Stimulated activated CD8-positive, alpha-beta memory T cell treated with anti-CD3 and anti-CD28 coated beads, Interleukin-7, amount 100 ng/mL, for 48 hours (primary cell): ENCODE measurements at regions not wholly inside any gene's neighbourhood (a gene's known extent, or its start where the extent isn't known, plus 50 kb on each side); places are given as distances from the start of the nearest gene placed in this dataset.

Experiments used
- DNase-seq, 2 donors: peaks; one replicate each; pipeline ENCODE4 v3.0.0-alpha.2; 2020; ENCODE audit warnings: low read depth in 1 of 2; ENCODE audit errors: extremely low read depth in 1 of 2

DNA sequence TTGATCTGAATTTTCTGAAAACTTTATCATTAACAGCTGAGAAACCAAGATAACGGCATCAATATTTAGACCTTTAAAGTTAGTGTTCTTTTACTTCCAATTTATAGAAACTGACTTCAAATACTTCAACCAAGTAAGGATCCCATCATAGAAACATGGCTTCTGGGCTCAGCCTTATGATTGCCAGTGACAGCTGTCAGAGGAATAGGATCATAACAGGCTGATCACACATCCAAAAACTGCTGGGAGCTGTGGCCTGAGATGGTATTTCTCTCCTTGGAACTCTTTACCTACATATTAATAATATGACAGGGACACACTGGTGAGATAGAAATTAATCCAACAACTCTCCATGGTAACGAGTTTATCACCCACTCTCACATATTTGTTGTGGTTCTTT, 448.3 kb upstream of the NMUR2 start:
- DNase-seq: no peak

DNA sequence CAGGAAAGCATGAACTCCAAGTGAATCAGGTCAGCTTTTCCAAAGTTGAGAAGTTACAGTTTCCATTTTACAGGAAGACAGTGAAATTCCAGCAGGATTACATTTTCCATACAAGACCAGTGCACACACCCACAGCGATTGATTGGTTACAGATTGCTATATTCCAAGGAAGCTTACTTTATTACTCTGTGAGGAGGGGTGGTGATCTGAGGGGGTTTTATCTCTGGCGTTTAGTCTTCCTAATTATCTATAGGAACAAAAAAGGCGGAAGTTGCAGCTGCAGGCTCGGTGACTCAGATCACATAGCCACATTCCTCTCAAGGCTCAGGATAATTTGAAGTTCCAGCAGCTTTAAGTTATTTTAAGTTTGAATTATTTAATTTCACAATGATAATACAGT, 450.4 kb upstream of the NMUR2 start:
- DNase-seq: no peak

- DNase-seq: no peak
Observed at GRCh38 chr5:152861231-152861630, 456.2 kb upstream of the NMUR2 start.

GRCh38 chr5:152864447-152864846, 459.4 kb upstream of the NMUR2 start:
- no peak for DNase-seq

- DNase-seq: no peak
Observed at GRCh38 chr5:152864991-152865390, 459.9 kb upstream of the NMUR2 start.

DNA sequence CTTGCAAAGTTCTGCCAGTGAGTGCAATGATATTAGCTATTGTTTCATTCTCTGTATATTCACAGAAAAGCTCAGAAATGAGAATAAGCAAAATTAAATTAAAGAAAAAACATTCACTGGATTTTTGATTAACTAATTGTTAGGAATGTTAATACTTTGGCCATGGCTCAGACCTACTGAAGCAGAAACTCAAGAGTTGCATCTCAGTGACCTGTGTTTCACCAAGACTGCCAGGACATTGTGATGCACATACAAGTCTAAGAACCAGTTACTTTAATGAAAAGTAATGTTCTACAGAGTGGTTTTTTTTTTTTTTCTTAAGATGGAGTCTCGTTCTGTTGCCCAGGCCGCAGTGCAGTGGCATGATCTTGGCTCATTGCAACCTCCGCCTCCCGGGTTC, 464.9 kb upstream of the NMUR2 start:
- no peak for DNase-seq

GRCh38 chr5:152882621-152883020, 477.5 kb upstream of the NMUR2 start:
- DNase-seq: no peak

DNA sequence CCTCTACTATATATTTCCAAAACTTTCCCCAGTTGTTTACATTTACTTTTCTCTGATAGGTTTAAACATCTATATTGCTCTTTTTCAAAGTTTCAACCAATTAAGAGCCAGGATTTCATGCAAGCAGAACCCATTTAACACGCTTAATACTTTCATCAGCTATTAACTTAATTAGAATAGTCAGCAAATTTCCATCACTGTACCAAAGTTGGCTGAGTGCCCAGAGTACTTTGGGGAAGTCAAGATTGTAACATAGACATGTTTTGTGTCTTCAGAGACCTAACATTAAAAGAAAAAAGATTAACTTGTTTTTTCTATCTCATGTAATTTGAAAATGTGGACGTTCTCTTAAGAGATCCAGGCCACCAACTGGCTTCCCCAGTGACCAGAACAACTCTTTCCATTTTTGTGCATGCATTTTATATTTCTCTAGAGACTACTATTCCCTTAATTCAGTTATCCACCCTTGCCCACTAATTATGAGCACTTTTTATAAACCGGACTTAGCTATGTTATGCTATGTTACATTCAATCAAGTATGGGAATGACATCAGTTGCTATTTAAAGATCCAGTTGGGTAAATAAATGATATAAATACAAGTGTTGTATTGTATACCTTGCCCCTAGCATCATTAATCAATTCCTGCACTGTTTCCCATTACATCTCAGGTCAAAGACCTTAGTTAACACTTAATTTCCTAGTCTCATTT, 478.1 kb upstream of the NMUR2 start:
- no peak for DNase-seq

DNA sequence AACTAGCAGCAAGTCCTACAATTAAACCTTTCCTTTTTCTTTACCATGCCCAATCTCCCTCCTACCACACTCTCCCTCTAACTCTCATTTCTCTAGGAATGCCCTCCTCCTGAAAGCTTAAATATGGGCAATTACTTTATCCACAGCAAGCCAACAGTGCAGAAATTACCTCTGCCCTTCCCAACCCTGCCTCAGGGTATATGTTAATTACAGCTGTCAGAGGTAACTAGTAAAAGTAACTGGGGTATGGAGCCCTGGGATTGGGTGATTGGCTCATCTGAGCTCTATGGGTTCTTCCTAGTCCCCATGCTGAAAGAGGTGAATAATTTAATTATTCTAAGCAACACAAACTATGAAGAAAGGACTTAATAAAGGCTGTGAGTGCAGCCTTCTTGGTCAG, 478.9 kb upstream of the NMUR2 start:
- no peak for DNase-seq

DNA sequence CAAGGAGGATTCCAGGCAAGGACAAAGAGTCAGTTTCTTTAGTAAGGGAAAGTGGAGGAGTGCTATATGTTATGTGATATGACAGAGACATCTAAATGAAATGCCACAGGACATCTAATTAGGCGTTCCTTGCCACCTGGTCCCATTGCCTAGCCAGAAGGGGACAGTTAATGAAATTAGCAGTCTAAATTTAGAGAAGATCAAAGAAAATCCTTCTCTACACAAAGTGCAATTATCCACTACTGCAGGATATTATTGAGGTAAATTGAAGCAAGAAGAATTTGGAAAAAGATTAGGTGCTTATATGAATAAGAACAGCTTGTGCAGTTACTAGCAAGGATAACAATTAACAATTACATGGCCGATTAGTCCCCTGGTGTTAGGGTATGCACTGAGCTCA, 495.3 kb upstream of the NMUR2 start:
- DNase-seq: no peak

DNA sequence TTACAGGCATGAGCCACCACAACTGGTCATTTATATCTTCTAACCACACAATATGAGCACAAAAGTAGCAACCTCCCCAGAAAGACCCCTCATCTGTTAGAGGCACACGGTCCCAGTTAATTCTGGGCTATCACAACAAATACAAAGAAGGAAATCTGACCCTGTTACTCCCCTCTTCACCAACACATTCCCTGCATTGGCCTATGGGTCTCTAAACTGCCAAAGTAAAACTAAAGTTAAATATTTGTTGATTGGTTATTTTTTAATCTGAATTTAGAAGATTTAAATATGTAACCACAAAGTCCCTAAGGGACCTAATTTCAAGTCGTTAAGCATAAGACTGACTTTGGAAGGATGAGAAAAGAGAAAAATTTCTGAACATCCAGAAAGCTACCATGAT, 496.7 kb upstream of the NMUR2 start:
- no peak for DNase-seq

- DNase-seq: no peak
Observed at GRCh38 chr5:152905286-152905685, 500.2 kb upstream of the NMUR2 start.

DNA sequence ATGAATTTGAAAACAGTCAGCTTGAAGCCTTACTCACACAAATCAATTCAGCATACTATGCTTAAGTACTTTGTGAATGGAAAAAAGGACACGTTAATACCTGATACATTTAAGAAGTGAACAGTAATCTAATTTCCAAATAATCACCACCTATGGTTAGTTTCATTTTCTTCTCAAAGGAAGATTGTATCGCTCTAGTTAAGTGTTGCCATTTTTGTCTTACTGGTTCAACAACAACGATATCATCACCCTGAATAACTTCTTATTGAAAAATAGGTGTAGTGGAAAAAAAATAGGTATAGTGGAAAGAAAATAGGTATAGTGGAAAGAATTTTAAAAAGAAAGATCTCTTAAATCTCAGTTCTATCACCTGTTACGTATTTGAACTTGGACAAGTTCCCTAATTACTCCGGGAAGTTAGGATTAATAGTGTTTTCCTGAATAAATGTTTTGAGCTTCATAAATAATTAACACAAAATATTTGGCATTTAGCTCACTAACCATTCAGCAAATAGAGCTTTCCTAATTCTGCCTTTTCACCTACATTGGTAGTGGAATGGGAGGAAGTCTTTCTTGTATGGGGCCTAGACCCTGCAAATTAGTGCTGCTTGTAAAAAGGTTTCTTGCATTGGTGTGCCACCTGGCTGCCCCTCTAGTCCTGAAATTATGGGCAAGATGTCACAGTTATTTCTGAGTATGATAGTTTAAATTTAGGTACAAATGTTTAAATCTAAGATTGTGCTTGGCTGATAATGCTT, 502.6 kb upstream of the NMUR2 start:
- no peak for DNase-seq

- DNase-seq: no peak
Observed at GRCh38 chr5:152912924-152913323, 507.8 kb upstream of the NMUR2 start.

DNA sequence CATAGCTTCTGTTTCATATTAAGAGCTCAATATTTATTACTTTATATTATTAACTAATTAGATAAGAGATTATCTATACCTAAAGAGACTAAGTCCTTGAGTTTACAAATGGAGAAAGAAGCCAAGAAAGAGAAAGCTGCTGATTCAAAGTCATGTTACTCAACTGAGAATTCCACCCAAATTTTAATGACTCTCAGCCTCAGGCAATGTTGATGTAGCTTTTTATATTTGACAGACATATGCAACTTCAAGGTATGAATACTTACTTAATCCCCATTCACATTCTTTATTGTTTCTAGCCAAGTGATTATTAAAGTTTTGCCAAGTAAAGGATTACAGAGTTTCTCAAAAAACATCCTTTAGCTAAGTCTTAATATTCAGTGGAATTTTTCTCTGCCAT, 527.5 kb upstream of the NMUR2 start:
- DNase-seq: no peak

DNA sequence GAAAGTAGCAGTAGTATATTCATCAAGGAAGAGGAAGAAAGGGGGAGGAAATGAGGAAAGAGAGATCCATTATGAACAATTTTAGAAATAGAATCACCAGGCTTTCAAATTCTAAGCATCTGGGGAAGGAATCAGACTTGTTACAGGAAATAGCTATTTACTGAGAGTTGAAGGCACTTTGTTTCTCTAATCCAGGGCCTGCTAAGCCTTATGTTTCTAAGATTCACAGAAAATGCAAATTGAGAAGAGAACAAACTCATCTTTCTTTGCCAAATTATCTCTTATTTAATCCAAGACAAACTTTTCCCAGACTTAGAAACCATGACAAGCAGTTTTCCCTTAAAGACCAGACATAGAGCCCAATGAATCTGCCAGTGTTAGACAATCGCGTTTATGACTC, 528.0 kb upstream of the NMUR2 start:
- no peak for DNase-seq

GRCh38 chr5:152938630-152939029, 533.6 kb upstream of the NMUR2 start:
- no peak for DNase-seq

GRCh38 chr5:152942633-152943336, 537.7 kb upstream of the NMUR2 start:
- no peak for DNase-seq

GRCh38 chr5:152953788-152954483, 536.5 kb upstream of the GRIA1 start:
- DNase-seq: no peak

DNA sequence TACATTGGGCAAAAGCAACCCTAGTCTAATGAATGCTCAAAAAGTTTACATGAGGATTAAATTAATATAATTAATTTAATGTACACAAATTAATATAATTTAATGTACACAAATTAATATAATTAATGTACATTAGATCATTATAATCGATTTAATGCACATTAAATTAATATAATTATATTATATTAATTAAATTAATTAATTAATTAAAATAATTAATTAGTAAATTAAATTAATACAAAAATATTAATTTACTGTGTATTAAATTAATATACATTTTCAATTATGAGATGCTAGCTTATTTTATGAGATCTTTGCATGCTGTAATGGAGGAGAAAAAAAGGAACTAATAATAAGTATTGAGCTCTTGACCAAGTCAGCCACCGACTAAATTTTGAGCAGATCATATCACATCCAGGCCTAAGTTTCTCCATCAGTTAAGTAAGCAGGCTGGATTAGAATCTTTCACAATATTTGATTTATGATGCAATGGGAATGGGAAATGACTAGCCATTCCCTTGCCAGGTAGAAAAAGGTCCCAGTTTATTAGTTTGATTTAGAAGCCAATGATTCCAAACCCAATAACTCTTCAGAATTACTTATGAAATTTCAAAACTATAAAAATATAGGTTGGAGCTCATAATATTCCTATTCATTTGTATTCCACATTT, 533.4 kb upstream of the GRIA1 start:
- DNase-seq: no peak
